ENCODE measurements at regions not wholly inside any gene's neighbourhood (a gene's known extent, or its start where the extent isn't known, plus 50 kb on each side); places are given as distances from the start of the nearest gene placed in this dataset.

- H4K20me1 ChIP-seq (ENCODE audit: insufficient read depth, low read length) = no peaks in the 10 kb centered on the region
- no peak overlapping the region for H3K4me2 ChIP-seq (ENCODE audit: low read depth, low read length)
- in situ Hi-C loops (cut with HindIII; ENCODE audit: extremely low pct_ligation_motif_present, low pct_unique_long_range_greater_than_20kb) = no loop called here
- BruUV-seq (replicated peaks) = no TSS peak
- ATAC-seq = no peak
- H3K36me3 ChIP-seq (replicated peaks in 1 of 2; ENCODE audit: control insufficient read depth in 1 of 2, insufficient read depth in 2 of 2, low read length in 2 of 2) = no peaks in the 10 kb centered on the region
- no peaks in the 10 kb centered on the region for H3K4me1 ChIP-seq (ENCODE audit: insufficient read depth, low read length)
- no peak for FAIRE-seq
- CTCF ChIA-PET (ENCODE audit: low intra/inter-chr PET ratio, low total read pairs) = no interaction called here
- H3K4me3 ChIP-seq (replicated peaks in 1 of 3; ENCODE audit: insufficient read depth in 1 of 3, low read depth in 2 of 3, low read length in 3 of 3) = no peak overlapping the region
- no peak overlapping the region for H3K9ac ChIP-seq (ENCODE audit: insufficient read depth, low read depth, low read length)
- no peaks in the 10 kb centered on the region for H3K79me2 ChIP-seq (ENCODE audit: insufficient read depth, low read length)
- no peaks in the 10 kb centered on the region for H3K9me3 ChIP-seq (ENCODE audit: low read length)
- no peaks in the 10 kb centered on the region for H3K27me3 ChIP-seq (ENCODE audit: control insufficient read depth in 1 of 2, insufficient read depth in 2 of 2, low read length in 2 of 2)
- H3K27ac ChIP-seq (ENCODE audit: extremely low read length, insufficient read depth, low read length) = no peak overlapping the region
- intact Hi-C loops (cut with micrococcal nuclease; ENCODE audit: unreplicated experiment) = no loop called here
- 22% methylated on average over 4 of the region's 4 CpGs for WGBS (ENCODE audit: low lambda C conversion rate)
- POLR2A ChIA-PET = no interaction called here
- DNase-seq (ENCODE audit: low spot score) = no peak
- H2AFZ ChIP-seq (ENCODE audit: low read length) = no peak overlapping the region
- TF ChIP-seq ZNF549 (CRISPR knock-in tag; IDR thresholded peaks at IDR 0.05) (no peak), ZNF709 (CRISPR knock-in tag; IDR thresholded peaks at IDR 0.05) (no peak), ZNF263 (CRISPR knock-in tag; IDR thresholded peaks at IDR 0.05) (no peak), ZNF781 (CRISPR knock-in tag; IDR thresholded peaks at IDR 0.05; ENCODE audit: borderline replicate concordance, not compliant biosample characterization) (no peak), MTF1 (CRISPR knock-in tag; IDR thresholded peaks at IDR 0.05) (no peak), SRSF4 (IDR thresholded peaks at IDR 0.05; ENCODE audit: low read depth, low read length, poor library complexity, severe bottlenecking) (no peak), CENPBD1 (CRISPR knock-in tag; IDR thresholded peaks at IDR 0.05; ENCODE audit: borderline replicate concordance, low read depth) (no peak), PRPF4 (IDR thresholded peaks at IDR 0.05; ENCODE audit: low read depth, low read length, poor library complexity, severe bottlenecking) (no peak), ARID3A (IDR thresholded peaks at IDR 0.05; ENCODE audit: low read depth, low read length) (no peak), RORA (CRISPR knock-in tag; IDR thresholded peaks at IDR 0.05) (no peak), AHDC1 (CRISPR knock-in tag; IDR thresholded peaks at IDR 0.05; ENCODE audit: borderline replicate concordance) (no peak), KLF13 (CRISPR knock-in tag; IDR thresholded peaks at IDR 0.05) (no peak), DBP (CRISPR knock-in tag; IDR thresholded peaks at IDR 0.05; ENCODE audit: not compliant biosample characterization) (no peak), ZNF329 (CRISPR knock-in tag; IDR thresholded peaks at IDR 0.05; ENCODE audit: low read depth) (no peak), ZBTB14 (CRISPR knock-in tag; IDR thresholded peaks at IDR 0.05) (no peak), HHEX (CRISPR knock-in tag; IDR thresholded peaks at IDR 0.05) (no peak)
These were observed 76.6 kb upstream of the NTRK2 start for GRCh38 chr9:84592918-84593317.

Measured in HepG2 (cell line).